Ovary (tissue), 7 donors: ENCODE measurements at regions not wholly inside any gene's neighbourhood (a gene's known extent, or its start where the extent isn't known, plus 50 kb on each side); places are given as distances from the start of the nearest gene placed in this dataset.

Experiments
- DNase-seq, 5 donors: peaks; one replicate each; pipeline ENCODE4 v3.0.0-alpha.2; 2019 to 2020
- H3K27ac ChIP-seq, 2 donors: fragments of 200-600 bp; one replicate each; pipeline versions ENCODE4 v1.5.1 to v1.8.0; 2019 to 2022
- H3K27me3 ChIP-seq: fragments of 200-600 bp; one replicate; pipeline ENCODE4 v1.8.0; 2022
- H3K36me3 ChIP-seq: fragments of 200-600 bp; sonication (generic); one replicate; pipeline ENCODE4 v1.5.1; 2019
- H3K4me1 ChIP-seq: one replicate; pipeline ENCODE4 v1.8.1; 2013; ENCODE audit warnings: mild to moderate bottlenecking, moderate library complexity; ENCODE audit not compliant: insufficient read depth
- H3K4me3 ChIP-seq: fragments of 200-600 bp; sonication (generic); one replicate; pipeline ENCODE4 v1.5.1; 2017
- H3K9me3 ChIP-seq, 2 donors: fragments of 200-600 bp in 1 of 2; sonication (generic) in 1 of 2; one replicate each; pipeline versions ENCODE4 v1.5.1 to v1.8.1; 2013 to 2019; ENCODE audit warnings: mild to moderate bottlenecking in 1 of 2, moderate library complexity in 1 of 2
- EP300 ChIP-seq: sonication (generic); formaldehyde crosslinking; IDR thresholded peaks from one replicate; pipeline ENCODE4 v1.6.1; 2017; ENCODE audit warnings: antibody characterized with exemption
- POLR2A ChIP-seq: fragments of 450-650 bp; IDR thresholded peaks from one replicate; pipeline ENCODE4 v1.6.1; 2017; ENCODE audit warnings: antibody characterized with exemption, mild to moderate bottlenecking, moderate library complexity
- WGBS, 3 donors: extraction: QIAGEN DNeasy Blood & Tissue Kit in 1 of 3; methylation state at CpG; one replicate each; pipeline versions ENCODE4 v1.1.5 to v1.1.7; 2013 to 2017; 5-methylcytosine and 5-hydroxymethylcytosine counted together
- intact Hi-C, 4 donors: fragments of 100-400 bp; cut with DNase I; formaldehyde crosslinking; loops; one replicate each; pipeline versions ENCODE4 v1.11.0 to v1.15.1; 2022 to 2023
- TF ChIP-seq, protein P1 (sequence below), 3 donors: fragments of 450-650 bp in 2 of 3; fragments of 200-600 bp in 1 of 3; IDR thresholded peaks; one replicate each; pipeline versions ENCODE4 v1.5.1 to v1.8.0; 2016 to 2022; ENCODE audit warnings: antibody characterized with exemption in 3 of 3, mild to moderate bottlenecking in 1 of 3
- donor health status: DM: no; HTN: no; CAD: no; lungs with moderate emphysema.
- donor health status: DM: no; HTN: no; CAD: no.
- donor health status: Bipolar disorder and iron deficiency.
- donor health status: DM: no; HTN: no; CAD: no.
- donor health status: DM: yes; HTN: yes; CAD: no.

DNA sequence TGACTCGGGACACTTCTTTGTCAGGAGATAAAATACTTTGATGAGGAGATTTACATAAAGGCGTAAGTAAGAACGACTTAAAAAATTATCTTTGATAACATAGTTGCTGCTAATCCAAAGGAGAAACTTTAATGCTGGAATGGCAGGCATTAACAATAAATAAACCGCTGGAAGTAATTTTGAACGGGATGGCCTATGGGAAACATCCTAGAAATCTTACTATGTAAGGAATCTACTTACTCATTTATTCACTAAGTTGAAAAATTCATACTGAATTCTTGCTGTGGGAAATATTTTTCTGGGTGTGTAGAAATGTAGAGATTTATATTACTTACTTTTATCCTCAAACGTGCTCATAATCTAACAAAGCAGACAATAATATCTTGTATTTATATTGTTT, 425.7 kb upstream of the ZFP42 start:
- no peak for TF ChIP-seq EP300
- no peak for TF ChIP-seq POLR2A
- TF ChIP-seq, protein P1, sequence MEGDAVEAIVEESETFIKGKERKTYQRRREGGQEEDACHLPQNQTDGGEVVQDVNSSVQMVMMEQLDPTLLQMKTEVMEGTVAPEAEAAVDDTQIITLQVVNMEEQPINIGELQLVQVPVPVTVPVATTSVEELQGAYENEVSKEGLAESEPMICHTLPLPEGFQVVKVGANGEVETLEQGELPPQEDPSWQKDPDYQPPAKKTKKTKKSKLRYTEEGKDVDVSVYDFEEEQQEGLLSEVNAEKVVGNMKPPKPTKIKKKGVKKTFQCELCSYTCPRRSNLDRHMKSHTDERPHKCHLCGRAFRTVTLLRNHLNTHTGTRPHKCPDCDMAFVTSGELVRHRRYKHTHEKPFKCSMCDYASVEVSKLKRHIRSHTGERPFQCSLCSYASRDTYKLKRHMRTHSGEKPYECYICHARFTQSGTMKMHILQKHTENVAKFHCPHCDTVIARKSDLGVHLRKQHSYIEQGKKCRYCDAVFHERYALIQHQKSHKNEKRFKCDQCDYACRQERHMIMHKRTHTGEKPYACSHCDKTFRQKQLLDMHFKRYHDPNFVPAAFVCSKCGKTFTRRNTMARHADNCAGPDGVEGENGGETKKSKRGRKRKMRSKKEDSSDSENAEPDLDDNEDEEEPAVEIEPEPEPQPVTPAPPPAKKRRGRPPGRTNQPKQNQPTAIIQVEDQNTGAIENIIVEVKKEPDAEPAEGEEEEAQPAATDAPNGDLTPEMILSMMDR (IDR thresholded peaks at IDR 0.05), result no peak
- no peak for DNase-seq
- H3K9me3 ChIP-seq, result no peaks in the 10 kb centered on the region

DNA sequence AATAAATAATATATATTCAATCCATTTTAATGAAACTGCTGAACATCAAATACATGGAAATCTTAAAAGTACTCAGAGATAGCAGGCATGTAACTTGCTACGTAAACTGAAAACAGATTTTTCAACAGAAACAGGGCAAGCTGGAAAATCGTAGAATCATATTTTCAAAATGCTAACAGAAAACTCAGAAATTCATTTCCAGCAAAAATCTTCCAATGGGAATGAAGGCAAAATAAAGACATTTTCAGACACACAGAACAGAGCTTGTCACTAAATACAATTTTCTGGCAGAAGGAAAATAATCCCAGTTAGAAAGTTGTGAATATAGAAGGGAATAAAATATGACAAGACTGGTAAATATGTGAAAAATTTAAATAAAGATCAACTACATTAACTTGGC, 419.9 kb upstream of the ZFP42 start:
- Histone ChIP-seq H3K27ac (no peak overlapping the region), H3K36me3 (no peaks in the 10 kb centered on the region), H3K4me3 (no peak overlapping the region), H3K4me1 (no peaks in the 10 kb centered on the region), H3K27me3 (no peaks in the 10 kb centered on the region), H3K9me3 (no peaks in the 10 kb centered on the region)
- DNase-seq, result no peak
- TF ChIP-seq, protein P1 (IDR thresholded peaks at IDR 0.05), result no peak
- TF ChIP-seq EP300, result no peak
- TF ChIP-seq POLR2A, result no peak
- intact Hi-C loops, result no loop called here
- 84 to 93% (median 91%) methylated on average over 2 of the region's 2 CpGs for WGBS, 3 donors

More for the DNA sequence above, 425.7 kb upstream of the ZFP42 start:
- 72 to 80% (median 75%) methylated on average over 6 of the region's 6 CpGs for WGBS, 3 donors
- Histone ChIP-seq H3K27ac (no peak overlapping the region), H3K27me3 (no peaks in the 10 kb centered on the region), H3K36me3 (no peaks in the 10 kb centered on the region), H3K4me3 (no peak overlapping the region), H3K4me1 (no peaks in the 10 kb centered on the region)
- intact Hi-C loops, result no loop called here

DNA sequence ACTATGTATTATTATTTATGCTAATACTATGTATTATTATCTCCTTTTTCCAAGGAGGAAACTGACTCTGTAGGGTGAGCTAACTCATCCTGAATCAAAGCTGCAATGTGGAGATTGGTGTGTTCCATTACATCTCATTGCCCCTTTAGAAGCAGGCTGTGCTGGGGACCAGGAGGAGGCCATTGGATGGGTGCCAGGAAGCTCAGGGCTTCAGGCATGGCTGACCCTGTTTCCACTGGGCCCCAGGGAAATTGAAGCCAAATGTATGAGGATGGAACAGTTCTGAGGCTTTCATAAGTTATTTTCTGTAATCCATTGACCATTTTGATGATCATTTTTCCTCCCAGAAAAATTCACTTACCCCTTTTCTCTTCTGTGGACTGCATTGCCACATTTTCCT, 418.8 kb upstream of the ZFP42 start:
- Histone ChIP-seq H3K27me3 (no peaks in the 10 kb centered on the region), H3K27ac (no peak overlapping the region), H3K4me3 (no peak overlapping the region), H3K36me3 (no peaks in the 10 kb centered on the region), H3K9me3 (no peaks in the 10 kb centered on the region), H3K4me1 (no peaks in the 10 kb centered on the region)
- no peak for DNase-seq
- TF ChIP-seq, protein P1 (IDR thresholded peaks at IDR 0.05), result no peak
- TF ChIP-seq EP300 (no peak), POLR2A (no peak)
- intact Hi-C loops, result no loop called here

DNA sequence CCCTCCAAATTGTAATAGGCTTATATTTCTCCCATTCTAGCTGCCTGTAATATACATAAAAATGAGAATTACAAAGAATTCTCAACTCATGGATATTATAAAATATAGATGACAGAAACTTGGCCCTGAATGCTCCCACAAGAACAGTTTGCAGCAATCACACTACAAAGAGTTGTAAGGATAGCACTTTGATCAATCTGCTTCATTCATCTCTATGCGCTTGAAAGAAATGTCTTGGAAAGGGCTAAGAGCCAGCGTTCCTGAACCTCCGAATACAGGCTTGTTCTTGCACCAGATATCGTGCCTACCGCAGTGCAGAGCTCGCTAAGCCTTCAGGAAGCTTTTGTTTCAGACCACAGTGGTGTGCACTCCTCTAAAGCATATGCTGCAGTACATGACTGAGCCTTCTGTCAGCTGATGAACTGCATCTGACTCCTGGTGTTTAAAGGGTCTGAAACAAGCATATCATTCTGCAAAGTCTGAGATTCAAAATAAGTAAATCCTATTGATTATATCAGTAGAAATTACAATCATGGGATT, 417.6 kb upstream of the ZFP42 start:
- Histone ChIP-seq H3K4me1 (no peaks in the 10 kb centered on the region), H3K27me3 (no peaks in the 10 kb centered on the region), H3K4me3 (no peak overlapping the region), H3K27ac (no peak overlapping the region), H3K9me3 (no peaks in the 10 kb centered on the region), H3K36me3 (no peaks in the 10 kb centered on the region)
- DNase-seq, result no peak
- intact Hi-C loops, result no loop called here
- TF ChIP-seq POLR2A, result no peak
- TF ChIP-seq, protein P1 (IDR thresholded peaks at IDR 0.05), result no peak
- TF ChIP-seq EP300, result no peak
- WGBS, 3 donors, result 68 to 75% (median 74%) methylated on average over 6 of the region's 6 CpGs
